Fibroblast of peridontal ligament (primary cell): ENCODE measurements at regions not wholly inside any gene's neighbourhood (a gene's known extent, or its start where the extent isn't known, plus 50 kb on each side); places are given as distances from the start of the nearest gene placed in this dataset.

Experiments
- DNase-seq: peaks from one replicate; pipeline ENCODE4 v3.0.0-alpha.2; 2010; ENCODE audit errors: extremely low read depth

- DNase-seq: no peak
Measured at GRCh38 chr1:244220410-244220809, 169.3 kb downstream of the ZBTB18 start.

GRCh38 chr1:244221991-244222390, 170.9 kb downstream of the ZBTB18 start:
- peak; percentile 49 for DNase-seq

DNA sequence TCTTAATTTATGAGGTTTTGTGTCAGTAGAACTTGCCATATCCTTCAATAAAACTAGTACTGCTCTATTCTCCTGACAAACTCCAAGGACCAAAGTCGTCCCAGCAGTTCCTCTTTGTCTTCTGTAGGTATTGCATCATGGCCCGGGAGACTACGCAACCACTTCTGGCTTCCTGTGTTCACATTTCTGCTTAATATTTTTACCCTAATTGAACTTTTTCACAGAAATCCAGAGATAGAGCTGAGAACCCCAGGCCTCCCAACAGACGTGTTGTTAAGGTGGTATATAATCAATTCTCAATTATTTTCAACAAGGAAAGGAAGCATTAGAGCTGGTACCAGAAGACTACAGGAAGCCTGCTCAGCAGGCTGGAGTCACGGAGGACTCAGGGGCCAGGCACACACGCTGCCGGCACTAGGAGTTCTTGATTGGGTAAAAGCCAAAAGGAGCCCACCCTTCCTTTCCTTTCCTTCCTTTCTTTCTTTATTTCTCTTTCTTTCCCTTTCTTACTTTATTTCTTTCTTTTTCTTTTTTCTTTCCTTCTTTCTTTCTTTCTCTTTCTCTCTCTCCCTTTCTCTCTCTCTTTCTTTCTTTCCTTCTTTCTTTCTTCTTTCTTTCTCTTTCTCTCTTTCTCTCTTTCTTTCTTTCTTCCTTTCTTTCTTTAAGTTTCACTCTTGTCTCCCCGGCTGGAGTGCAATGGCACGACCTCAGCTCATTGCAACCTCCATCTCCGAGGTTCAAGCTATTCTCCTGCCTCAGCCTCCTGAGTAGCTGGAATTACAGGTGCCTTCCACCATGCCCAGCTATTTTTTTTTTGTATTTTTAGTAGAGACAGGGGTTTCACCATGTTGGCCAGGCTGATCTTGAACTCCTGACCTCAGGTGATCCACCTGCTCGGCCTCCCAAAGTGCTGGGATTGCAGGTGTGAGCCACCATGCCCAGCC, 173.7 kb downstream of the ZBTB18 start:
- DNase-seq: no peak

DNA sequence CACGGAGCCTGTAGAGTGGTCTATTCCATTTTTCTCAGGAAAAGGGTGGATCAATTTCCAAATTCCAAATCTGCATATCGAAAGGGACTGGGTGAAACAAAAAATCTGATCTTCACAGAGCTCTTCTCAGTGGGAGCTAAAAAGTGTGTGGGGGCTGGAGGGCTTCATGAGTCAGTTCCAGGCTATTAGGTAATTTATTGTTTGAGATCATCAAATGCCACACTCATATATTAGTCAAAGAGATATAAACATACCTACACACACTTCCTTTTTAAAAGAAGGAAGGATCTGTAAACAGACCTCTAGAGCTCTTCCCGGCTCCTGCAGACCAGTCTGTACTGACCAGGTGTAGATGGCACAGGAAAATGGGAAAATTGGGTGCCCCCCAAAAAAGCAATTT, 175.4 kb downstream of the ZBTB18 start:
- no peak for DNase-seq

DNA sequence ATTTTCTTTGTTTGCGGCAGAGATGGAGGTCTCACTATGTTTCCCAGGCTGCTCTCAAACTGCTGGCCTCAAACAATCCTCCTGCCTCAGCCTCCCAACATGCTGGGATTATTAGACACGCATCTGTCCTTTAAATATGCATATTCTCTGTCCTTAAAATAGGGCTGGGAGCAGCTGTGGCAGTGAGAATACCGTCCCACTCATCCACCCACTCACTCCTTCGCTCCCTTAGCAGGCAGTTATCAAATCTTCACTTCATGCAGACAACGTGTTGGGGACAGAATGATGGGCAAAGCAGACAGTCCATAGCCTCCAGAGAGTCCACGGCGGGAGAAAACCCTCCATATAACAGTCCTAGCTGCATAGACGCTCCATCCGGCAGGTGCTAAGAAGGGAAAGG, 179.4 kb downstream of the ZBTB18 start:
- DNase-seq: no peak

GRCh38 chr1:244231193-244231571, 180.1 kb downstream of the ZBTB18 start:
- DNase-seq: no peak

DNA sequence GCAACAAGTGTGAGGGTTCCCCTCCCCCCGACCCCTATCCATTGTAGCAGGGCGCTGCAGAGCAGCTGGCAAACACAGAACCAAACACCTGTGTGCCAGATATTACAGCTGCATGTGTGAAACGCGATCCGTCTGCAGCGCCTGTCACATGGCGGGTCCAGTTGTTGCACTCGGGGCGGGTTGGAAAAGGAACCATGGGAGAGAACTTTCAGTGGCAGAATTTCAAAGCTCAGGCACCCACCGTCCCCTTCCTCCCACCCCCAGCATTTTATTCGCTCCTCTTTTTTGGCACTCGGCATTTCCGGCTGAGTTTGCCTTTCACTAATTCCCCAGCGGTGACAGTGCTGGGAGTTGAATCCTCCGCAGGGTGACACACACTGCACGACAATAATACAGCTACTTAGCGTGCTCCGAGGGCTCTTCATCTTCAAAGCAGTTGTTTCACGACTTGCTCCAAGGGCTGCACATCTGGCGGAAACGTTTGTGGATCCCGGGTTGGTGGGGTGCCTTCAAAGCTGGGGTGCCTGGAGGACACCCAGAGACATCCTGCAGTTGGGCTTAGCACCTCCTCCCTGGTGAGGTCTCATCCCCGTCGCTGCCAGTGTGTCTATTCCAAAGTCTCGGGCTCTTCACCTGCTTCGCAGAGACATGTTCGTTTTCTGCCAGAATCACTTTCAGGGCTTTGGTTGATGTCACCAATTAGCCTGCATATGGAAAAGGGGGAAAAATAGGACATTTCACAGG, 180.7 kb downstream of the ZBTB18 start:
- no peak for DNase-seq

DNA sequence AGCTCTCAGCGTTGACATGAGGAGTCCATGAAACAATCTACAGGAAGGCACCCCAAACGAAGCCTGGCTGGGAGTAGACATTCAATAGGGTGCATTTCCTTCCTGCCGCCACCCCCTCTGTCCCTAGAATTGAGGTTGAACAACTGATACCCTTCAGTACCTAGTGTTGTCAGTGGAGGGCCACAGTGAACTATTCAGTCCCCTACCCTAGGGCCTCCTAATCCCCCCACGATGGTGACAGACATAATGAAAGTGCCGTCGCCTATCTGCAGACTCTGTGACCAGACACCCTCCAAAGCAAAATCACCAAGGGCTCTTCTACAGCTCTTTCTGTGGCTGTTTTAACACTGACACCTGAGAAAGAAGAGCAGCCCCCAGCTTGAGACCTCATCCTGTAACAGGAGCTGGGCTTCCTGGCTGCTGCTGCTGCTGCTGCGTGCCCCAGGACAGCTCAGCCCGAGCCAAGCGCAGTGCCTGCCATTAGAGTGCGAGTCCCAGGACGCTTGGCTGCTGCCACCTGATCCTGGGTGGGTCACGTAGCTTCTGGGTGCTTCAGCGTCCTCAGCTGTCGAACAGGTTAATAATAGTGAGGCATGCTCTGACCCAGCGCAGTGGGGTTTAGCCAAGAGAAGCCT, 183.0 kb downstream of the ZBTB18 start:
- DNase-seq: no peak

- DNase-seq: no peak
Measured at GRCh38 chr1:244235157-244235556, 184.1 kb downstream of the ZBTB18 start.

- no peak for DNase-seq
Measured at GRCh38 chr1:244236101-244236500, 185.0 kb downstream of the ZBTB18 start.

DNA sequence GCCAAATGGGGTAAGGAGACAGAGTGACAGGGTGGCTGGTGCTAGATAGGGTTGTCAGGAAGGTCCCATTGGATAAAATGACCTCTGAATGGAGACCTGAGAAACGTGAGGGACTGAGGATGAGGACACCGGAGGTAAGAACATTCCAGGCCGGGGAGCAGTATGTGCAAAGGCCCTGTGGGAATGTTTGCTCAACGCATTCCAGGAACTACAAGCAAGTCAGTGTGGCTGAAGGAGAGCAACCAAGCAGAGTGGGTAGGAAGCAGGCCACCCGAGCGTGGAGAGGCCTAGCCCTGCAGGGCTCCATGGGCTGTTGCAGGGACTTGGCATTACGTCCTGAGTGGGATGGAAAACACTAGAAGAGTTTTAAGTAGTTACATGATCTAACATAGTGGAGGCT, 185.6 kb downstream of the ZBTB18 start:
- DNase-seq: no peak

DNA sequence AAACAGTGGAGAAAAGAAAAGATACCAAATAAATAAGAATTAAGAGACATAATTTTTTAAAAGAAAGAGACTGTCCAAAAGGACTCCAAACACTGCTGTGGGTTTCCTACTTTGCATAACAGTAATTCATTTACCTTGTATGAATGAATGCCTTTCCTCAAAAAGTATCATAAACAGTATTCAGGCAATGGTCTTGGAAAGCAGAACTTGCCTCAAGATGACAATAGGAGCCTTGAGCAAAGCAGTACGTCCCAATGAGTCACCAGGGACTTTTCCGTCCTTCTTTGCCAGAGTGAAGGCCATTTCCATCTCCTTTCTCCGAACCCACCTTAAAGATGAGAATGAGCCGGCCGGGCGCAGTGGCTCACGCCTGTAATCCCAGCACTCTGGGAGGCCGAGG, 186.4 kb downstream of the ZBTB18 start:
- DNase-seq: no peak

DNA sequence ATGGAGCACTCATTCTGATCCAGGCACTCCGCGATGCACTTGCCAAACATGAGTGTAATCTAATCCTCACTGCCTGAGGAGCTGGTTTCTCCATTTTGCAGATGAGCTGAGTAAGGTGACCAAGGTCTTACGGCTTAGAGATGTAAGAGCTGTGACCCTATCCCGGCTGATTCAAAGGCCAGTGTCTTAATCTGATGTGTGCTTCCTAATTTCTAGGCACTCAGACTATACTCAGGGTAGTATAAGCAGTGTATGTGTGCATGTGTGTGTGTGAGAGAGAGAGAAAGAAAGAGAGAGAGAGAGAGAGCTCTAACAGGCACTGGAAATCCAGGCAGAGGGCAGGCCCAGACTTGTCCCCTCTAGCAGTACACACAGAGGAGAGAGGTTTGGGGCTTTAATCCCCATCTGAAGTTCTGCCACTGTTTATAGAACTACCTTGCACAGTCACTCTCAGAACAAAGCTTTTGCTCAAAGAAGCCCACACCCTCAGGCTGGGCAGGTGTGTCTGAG, 188.2 kb downstream of the ZBTB18 start:
- DNase-seq: peak; percentile 53

- DNase-seq: no peak
Measured at GRCh38 chr1:244241438-244241837, 190.4 kb downstream of the ZBTB18 start.

GRCh38 chr1:244242446-244242845, 191.4 kb downstream of the ZBTB18 start:
- DNase-seq: no peak

DNA sequence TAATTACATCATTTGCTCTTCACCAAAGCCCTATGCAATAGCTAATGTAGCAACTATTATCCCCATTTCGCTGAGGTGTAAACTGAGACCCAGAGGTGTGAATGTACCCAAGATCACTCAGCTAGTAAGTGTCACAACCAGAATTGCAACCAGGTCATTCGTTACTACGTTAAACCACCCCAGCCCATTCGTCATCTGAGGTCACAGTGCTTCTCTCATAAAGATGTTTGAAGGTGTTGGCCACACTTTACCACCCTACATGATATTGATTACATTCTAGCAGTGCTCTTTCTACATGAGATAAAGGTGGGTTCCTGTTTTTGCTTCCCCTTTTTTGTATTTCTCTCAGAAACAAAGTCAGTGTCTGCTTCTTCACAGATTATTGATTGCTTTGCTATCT, 195.3 kb downstream of the ZBTB18 start:
- no peak for DNase-seq

GRCh38 chr1:244248426-244248825, 197.3 kb downstream of the ZBTB18 start:
- no peak for DNase-seq

GRCh38 chr1:244252211-244252610, 199.5 kb downstream of the ADSS2 start:
- no peak for DNase-seq

GRCh38 chr1:244254467-244254866, 197.2 kb downstream of the ADSS2 start:
- DNase-seq: no peak

GRCh38 chr1:244255426-244255965, 196.2 kb downstream of the ADSS2 start:
- no peak for DNase-seq

DNA sequence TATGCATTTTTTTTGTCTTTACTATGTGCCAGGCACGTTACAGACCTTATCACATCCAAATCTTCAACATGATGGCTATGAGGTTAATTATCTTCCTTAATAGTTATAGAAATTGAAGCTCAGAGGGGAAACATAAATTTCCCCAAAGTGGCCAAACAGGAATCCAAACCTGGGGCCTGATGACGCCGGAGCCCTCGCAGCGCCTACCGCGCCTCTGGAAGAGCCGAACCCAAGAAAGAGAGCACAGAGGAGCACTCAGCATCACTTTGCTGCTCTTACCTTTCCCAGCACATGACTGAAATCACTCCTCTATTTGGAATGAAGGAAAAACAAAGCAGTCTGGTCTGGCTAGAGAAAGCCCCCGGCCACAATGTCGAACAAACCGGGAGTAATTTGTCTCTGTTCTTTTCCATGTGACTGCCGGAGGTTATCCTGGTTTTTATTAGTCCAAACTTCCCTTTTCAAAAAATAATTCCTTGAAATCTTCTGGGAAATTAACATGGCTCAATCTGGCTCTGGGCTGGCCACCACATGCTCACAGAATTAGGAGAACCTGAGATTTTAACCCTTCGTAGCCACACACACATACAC, 195.5 kb downstream of the ADSS2 start:
- DNase-seq: no peak

DNA sequence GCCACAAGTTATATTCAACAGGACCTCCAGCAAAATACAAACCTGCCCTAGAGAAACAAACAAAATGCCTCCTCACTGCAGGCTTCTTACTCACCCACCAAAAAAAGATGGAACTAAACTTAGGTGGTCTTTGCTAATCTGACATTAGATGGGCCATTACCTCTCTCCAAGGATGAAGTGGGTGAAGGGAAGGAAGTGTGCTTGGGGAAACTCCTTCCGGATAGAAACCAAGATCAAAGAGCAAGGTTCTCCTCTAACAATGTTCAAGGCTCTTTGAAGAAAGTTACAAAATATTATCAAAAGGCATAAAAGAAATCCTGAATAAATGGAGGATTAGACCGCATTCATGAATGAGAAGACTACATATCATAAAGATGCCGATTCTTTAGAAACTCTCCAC, 187.5 kb downstream of the ADSS2 start:
- DNase-seq: no peak
